Liver (tissue), 3 donors: ENCODE measurements at regions not wholly inside any gene's neighbourhood (a gene's known extent, or its start where the extent isn't known, plus 50 kb on each side); places are given as distances from the start of the nearest gene placed in this dataset.

ENCODE experiments used
- FOXA1 ChIP-seq: IDR thresholded peaks from 2 replicates; pipeline ENCODE4 v1.6.1; 2016; ENCODE audit warnings: antibody characterized with exemption
- GABPA ChIP-seq, 2 donors: IDR thresholded peaks in 1 of 2; conservative IDR thresholded peaks in 1 of 2; 2 replicates each; pipeline ENCODE4 v1.6.1; 2016; ENCODE audit warnings: antibody characterized with exemption in 2 of 2, mild to moderate bottlenecking in 1 of 2, moderate library complexity in 1 of 2
- NR2F2 ChIP-seq: IDR thresholded peaks from 2 replicates; pipeline ENCODE4 v1.6.1; 2016; ENCODE audit warnings: antibody characterized with exemption
- RAD21 ChIP-seq, 2 donors: IDR thresholded peaks; 2 replicates each; pipeline ENCODE4 v1.6.1; 2016; ENCODE audit warnings: antibody characterized with exemption in 2 of 2, mild to moderate bottlenecking in 2 of 2
- RXRA ChIP-seq, 2 donors: IDR thresholded peaks; 2 replicates each; pipeline ENCODE4 v1.6.1; 2017 to 2018; ENCODE audit warnings: antibody characterized with exemption in 2 of 2, mild to moderate bottlenecking in 1 of 2
- TAF1 ChIP-seq: conservative IDR thresholded peaks from 2 replicates; pipeline ENCODE4 v1.6.1; 2016; ENCODE audit warnings: antibody characterized with exemption, mild to moderate bottlenecking
- YY1 ChIP-seq: IDR thresholded peaks from 2 replicates; pipeline ENCODE4 v1.6.1; 2016; ENCODE audit warnings: antibody characterized with exemption, mild to moderate bottlenecking
- TF ChIP-seq, protein P1 (sequence below): fragments of 150-350 bp; IDR thresholded peaks from 2 replicates; pipeline ENCODE4 v1.5.1; 2017; ENCODE audit warnings: improper control_type of control experiment, low read depth, low read length; ENCODE audit not compliant: missing input control
- TF ChIP-seq, protein P2 (sequence below): IDR thresholded peaks from 2 replicates; pipeline ENCODE4 v1.6.1; 2016; ENCODE audit warnings: antibody characterized with exemption, mild to moderate bottlenecking
- donor health status: healthy.
- donor health status: healthy.

DNA sequence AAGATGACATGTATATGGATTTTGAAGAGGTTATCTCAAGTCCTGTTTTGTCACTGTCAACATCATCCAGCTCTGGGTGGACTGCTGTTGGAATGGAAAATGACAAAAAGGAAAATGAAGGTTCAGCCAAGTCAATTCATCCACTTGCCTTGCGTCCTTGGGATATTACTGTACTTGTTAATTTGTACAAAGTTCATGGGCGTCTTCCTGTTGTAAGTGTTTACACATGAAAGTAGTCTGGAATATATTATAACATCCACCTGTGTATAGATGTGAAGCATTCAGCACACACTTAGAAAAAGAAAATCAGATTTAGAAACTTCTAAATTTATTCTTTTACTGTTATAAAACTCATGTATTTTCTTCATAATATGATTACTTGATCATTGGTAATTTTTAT, 67.2 kb downstream of the BLTP1 start:
- TF ChIP-seq GABPA (IDR thresholded peaks at IDR 0.05 in 1 of 2, conservative IDR thresholded peaks at IDR 0.05 in 1 of 2) = no peak
- TF ChIP-seq, protein P1, sequence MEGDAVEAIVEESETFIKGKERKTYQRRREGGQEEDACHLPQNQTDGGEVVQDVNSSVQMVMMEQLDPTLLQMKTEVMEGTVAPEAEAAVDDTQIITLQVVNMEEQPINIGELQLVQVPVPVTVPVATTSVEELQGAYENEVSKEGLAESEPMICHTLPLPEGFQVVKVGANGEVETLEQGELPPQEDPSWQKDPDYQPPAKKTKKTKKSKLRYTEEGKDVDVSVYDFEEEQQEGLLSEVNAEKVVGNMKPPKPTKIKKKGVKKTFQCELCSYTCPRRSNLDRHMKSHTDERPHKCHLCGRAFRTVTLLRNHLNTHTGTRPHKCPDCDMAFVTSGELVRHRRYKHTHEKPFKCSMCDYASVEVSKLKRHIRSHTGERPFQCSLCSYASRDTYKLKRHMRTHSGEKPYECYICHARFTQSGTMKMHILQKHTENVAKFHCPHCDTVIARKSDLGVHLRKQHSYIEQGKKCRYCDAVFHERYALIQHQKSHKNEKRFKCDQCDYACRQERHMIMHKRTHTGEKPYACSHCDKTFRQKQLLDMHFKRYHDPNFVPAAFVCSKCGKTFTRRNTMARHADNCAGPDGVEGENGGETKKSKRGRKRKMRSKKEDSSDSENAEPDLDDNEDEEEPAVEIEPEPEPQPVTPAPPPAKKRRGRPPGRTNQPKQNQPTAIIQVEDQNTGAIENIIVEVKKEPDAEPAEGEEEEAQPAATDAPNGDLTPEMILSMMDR = no peak
- TF ChIP-seq NR2F2 = no peak
- TF ChIP-seq, protein P2, sequence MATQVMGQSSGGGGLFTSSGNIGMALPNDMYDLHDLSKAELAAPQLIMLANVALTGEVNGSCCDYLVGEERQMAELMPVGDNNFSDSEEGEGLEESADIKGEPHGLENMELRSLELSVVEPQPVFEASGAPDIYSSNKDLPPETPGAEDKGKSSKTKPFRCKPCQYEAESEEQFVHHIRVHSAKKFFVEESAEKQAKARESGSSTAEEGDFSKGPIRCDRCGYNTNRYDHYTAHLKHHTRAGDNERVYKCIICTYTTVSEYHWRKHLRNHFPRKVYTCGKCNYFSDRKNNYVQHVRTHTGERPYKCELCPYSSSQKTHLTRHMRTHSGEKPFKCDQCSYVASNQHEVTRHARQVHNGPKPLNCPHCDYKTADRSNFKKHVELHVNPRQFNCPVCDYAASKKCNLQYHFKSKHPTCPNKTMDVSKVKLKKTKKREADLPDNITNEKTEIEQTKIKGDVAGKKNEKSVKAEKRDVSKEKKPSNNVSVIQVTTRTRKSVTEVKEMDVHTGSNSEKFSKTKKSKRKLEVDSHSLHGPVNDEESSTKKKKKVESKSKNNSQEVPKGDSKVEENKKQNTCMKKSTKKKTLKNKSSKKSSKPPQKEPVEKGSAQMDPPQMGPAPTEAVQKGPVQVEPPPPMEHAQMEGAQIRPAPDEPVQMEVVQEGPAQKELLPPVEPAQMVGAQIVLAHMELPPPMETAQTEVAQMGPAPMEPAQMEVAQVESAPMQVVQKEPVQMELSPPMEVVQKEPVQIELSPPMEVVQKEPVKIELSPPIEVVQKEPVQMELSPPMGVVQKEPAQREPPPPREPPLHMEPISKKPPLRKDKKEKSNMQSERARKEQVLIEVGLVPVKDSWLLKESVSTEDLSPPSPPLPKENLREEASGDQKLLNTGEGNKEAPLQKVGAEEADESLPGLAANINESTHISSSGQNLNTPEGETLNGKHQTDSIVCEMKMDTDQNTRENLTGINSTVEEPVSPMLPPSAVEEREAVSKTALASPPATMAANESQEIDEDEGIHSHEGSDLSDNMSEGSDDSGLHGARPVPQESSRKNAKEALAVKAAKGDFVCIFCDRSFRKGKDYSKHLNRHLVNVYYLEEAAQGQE = no peak
- TF ChIP-seq RXRA (IDR thresholded peaks at IDR 0.05) = no peak
- no peak for TF ChIP-seq YY1
- no peak for TF ChIP-seq TAF1
- no peak for TF ChIP-seq RAD21 (IDR thresholded peaks at IDR 0.05)
- TF ChIP-seq FOXA1 = no peak
